GM12878 (cell line): ENCODE measurements at regions not wholly inside any gene's neighbourhood (a gene's known extent, or its start where the extent isn't known, plus 50 kb on each side); places are given as distances from the start of the nearest gene placed in this dataset.

Experiments
- ATAC-seq: fragments of 200-7000 bp; cut with Tn5 transposase; 3 replicates; pipeline ENCODE4 v1.9.1; 2020; ENCODE audit warnings: mild to moderate bottlenecking, moderate library complexity
- BruUV-seq: library from RNA; stranded (reverse); fragments of 400-500 nt; replicated peaks from 2 replicates; lab custom pipeline; 2021; lab: Mats Ljungman, UMichigan
- CTCF ChIA-PET: fragments of 300-600 bp; sonication (Branson Sonifier 250); formaldehyde crosslinking; extraction: SDS; loops from one replicate; lab custom pipeline; 2021; ENCODE audit warnings: inconsistent platforms; lab: Yijun Ruan, JAX
- POLR2A ChIA-PET: fragments of 350-600 bp; formaldehyde crosslinking; extraction: SDS; loops from one replicate; lab custom pipeline; 2021; ENCODE audit warnings: inconsistent platforms; lab: Charles Lee
- RAD21 ChIA-PET: fragments of 300-600 bp; sonication (Branson Sonifier 250); formaldehyde crosslinking; loops from one replicate; lab custom pipeline; 2023; ENCODE audit warnings: antibody characterized with exemption; ENCODE audit not compliant: unreplicated experiment; lab: Charles Lee
- SMC1A ChIA-PET: fragments of 300-600 bp; sonication (Branson Sonifier 250); formaldehyde crosslinking; loops from one replicate; lab custom pipeline; 2023; ENCODE audit not compliant: unreplicated experiment, uncharacterized antibody; lab: Charles Lee
- DNase-seq: peaks from one replicate; pipeline ENCODE4 v3.0.0-alpha.2; 2011; ENCODE audit warnings: low read depth, low spot score
- FAIRE-seq: peaks from 3 replicates; lab custom pipeline; 2011; peaks lifted over from hg19 to GRCh38; lab: Jason Lieb, UNC
- H2AFZ ChIP-seq: 2 replicates; pipeline ENCODE4 v1.6.0; 2011; ENCODE audit warnings: low read depth, low read length, control low read depth; ENCODE audit not compliant: control insufficient read depth
- H3K27ac ChIP-seq: 2 replicates; pipeline ENCODE4 v1.5.1; 2011; ENCODE audit warnings: control low read depth; ENCODE audit not compliant: control insufficient read depth, insufficient read depth
- H3K27me3 ChIP-seq, 2 experiments: replicated peaks in 1 of 2; 2 replicates each; pipeline versions ENCODE4 v1.6.0 to v1.6.1; 2011; ENCODE audit warnings: low read length in 1 of 2; ENCODE audit not compliant: control insufficient read depth in 2 of 2, insufficient read depth in 2 of 2
- H3K36me3 ChIP-seq, 2 experiments: 2 replicates each; pipeline ENCODE4 v1.5.1; 2011; ENCODE audit warnings: low read length in 1 of 2; ENCODE audit not compliant: control insufficient read depth in 2 of 2, insufficient read depth in 2 of 2
- H3K4me1 ChIP-seq: 2 replicates; pipeline ENCODE4 v1.6.1; 2011; ENCODE audit warnings: mild to moderate bottlenecking, low read length, moderate library complexity, mixed read lengths; ENCODE audit not compliant: control insufficient read depth, insufficient read depth
- H3K4me2 ChIP-seq: 2 replicates; pipeline ENCODE4 v1.6.0; 2011; ENCODE audit warnings: control low read depth; ENCODE audit not compliant: control insufficient read depth, insufficient read depth
- H3K4me3 ChIP-seq: fragments of 200-600 bp; sonication (generic); 2 replicates; pipeline ENCODE4 v1.5.1; 2016
- H3K79me2 ChIP-seq: 2 replicates; pipeline ENCODE4 v1.6.0; 2011; ENCODE audit warnings: low read length; ENCODE audit not compliant: control insufficient read depth, insufficient read depth
- H3K9ac ChIP-seq: 2 replicates; pipeline ENCODE4 v1.8.0; 2011; ENCODE audit warnings: low read length, control low read depth, mixed read lengths; ENCODE audit not compliant: control insufficient read depth, insufficient read depth
- H3K9me3 ChIP-seq: replicated peaks from 3 replicates; pipeline ENCODE4 v1.5.1; 2011; ENCODE audit warnings: mild to moderate bottlenecking, low read length; ENCODE audit not compliant: control insufficient read depth, insufficient read depth
- H4K20me1 ChIP-seq: 2 replicates; pipeline ENCODE4 v1.6.0; 2011; ENCODE audit not compliant: control insufficient read depth, insufficient read depth
- ESRRA ChIP-seq: IDR thresholded peaks from 2 replicates; pipeline ENCODE4 v1.6.1; 2012; ENCODE audit warnings: mild to moderate bottlenecking, low read length, improper control_type of control experiment
- KAT2A ChIP-seq: conservative IDR thresholded peaks from 2 replicates; pipeline ENCODE4 v1.6.1; 2011; ENCODE audit warnings: low read depth, low read length; ENCODE audit not compliant: control insufficient read depth
- LARP7 ChIP-seq: fragments of 450-650 bp; IDR thresholded peaks from 2 replicates; pipeline ENCODE4 v1.6.1; 2017; ENCODE audit warnings: mild to moderate bottlenecking
- SMC3 ChIP-seq: IDR thresholded peaks from 2 replicates; pipeline ENCODE4 v1.6.1; 2011; ENCODE audit warnings: low read length, improper control_type of control experiment, borderline replicate concordance
- WGBS: methylation state at CpG from one replicate; pipeline ENCODE4 v1.1.6; 2016; ENCODE audit warnings: low lambda C conversion rate; ENCODE audit not compliant: insufficient replicate concordance, insufficient coverage; ENCODE audit errors: missing lambda C conversion rate; 5-methylcytosine and 5-hydroxymethylcytosine counted together
- in situ Hi-C: fragments of 300-500 bp; cut with MboI; formaldehyde crosslinking; loops from 9 replicates; pipeline ENCODE4 v1.14.3; 2018; ENCODE audit warnings: mixed read lengths
- intact Hi-C: fragments of 100-400 bp; cut with micrococcal nuclease; formaldehyde crosslinking; loops from one replicate; pipeline ENCODE4 v1.14.2; 2022; ENCODE audit not compliant: unreplicated experiment
- TF ChIP-seq, protein P1 (sequence below): fragments of 450-650 bp; IDR thresholded peaks from 2 replicates; pipeline ENCODE4 v1.6.1; 2017; ENCODE audit warnings: mild to moderate bottlenecking, moderate library complexity
- TF ChIP-seq, protein P2 (sequence below): fragments of 150-350 bp; IDR thresholded peaks from 2 replicates; pipeline ENCODE4 v1.6.1; 2016; ENCODE audit warnings: low read depth, low read length
- TF ChIP-seq, protein P3 (sequence below): fragments of 450-650 bp; IDR thresholded peaks from 2 replicates; pipeline ENCODE4 v1.6.1; 2018; ENCODE audit warnings: borderline replicate concordance, mild to moderate bottlenecking; ENCODE audit not compliant: partially characterized antibody
- TF ChIP-seq, protein P4 (sequence below): IDR thresholded peaks from 2 replicates; pipeline ENCODE4 v1.6.1; 2012; ENCODE audit warnings: low read depth, low read length, improper control_type of control experiment
- TF ChIP-seq, protein P5 (sequence below): fragments of 450-650 bp; IDR thresholded peaks from 2 replicates; pipeline ENCODE4 v1.6.1; 2017; ENCODE audit warnings: mild to moderate bottlenecking

DNA sequence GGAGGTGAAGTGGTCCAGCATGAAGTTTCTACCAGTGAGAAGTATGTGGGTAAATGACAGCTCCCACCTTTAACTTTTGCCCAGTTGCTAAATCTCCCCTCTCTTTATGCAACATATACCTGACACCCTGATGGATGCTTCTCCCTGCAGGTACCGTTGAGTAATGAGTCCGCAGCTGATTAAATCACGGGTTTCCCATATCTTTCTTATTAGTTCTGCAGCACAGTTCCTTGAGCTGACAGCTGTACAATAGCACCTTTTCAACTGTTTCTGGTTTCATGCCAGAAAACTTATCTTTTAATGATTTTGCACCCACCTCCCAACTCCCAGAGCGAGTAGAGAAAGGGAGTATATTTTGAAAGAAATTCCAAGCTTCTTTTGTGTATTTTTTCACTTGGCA, 161.0 kb upstream of the TUT7 start (continued):
- TF ChIP-seq, protein P1, sequence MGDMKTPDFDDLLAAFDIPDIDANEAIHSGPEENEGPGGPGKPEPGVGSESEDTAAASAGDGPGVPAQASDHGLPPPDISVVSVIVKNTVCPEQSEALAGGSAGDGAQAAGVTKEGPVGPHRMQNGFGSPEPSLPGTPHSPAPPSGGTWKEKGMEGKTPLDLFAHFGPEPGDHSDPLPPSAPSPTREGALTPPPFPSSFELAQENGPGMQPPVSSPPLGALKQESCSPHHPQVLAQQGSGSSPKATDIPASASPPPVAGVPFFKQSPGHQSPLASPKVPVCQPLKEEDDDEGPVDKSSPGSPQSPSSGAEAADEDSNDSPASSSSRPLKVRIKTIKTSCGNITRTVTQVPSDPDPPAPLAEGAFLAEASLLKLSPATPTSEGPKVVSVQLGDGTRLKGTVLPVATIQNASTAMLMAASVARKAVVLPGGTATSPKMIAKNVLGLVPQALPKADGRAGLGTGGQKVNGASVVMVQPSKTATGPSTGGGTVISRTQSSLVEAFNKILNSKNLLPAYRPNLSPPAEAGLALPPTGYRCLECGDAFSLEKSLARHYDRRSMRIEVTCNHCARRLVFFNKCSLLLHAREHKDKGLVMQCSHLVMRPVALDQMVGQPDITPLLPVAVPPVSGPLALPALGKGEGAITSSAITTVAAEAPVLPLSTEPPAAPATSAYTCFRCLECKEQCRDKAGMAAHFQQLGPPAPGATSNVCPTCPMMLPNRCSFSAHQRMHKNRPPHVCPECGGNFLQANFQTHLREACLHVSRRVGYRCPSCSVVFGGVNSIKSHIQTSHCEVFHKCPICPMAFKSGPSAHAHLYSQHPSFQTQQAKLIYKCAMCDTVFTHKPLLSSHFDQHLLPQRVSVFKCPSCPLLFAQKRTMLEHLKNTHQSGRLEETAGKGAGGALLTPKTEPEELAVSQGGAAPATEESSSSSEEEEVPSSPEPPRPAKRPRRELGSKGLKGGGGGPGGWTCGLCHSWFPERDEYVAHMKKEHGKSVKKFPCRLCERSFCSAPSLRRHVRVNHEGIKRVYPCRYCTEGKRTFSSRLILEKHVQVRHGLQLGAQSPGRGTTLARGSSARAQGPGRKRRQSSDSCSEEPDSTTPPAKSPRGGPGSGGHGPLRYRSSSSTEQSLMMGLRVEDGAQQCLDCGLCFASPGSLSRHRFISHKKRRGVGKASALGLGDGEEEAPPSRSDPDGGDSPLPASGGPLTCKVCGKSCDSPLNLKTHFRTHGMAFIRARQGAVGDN, result no peak

DNA sequence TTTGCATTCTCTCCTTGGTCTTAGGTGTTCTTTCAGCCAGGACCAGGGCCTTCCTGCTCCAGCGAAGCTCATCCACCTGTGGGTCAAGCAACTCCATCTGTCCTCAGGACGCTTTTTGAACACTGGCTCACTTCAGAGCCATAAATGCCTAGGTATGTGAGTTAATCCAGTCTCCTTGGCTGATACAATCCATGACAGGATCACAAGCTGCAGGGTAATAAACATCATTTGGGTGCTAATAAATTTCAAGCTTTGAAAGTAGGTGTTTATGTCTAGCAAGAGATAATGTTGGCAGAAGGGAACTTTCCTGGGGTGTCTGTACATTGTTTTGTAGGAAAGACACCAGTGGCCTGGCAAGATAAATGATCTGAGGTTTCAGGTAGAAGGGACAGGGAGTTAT, 159.2 kb upstream of the TUT7 start:
- intact Hi-C loops (no loop called here), in situ Hi-C loops (no loop called here)
- no peak overlapping the region for H3K4me2 ChIP-seq
- SMC1A ChIA-PET, result interaction anchor here (0.6 kb wide), 1 partner anchor 9 kb away, joined by 3 read pairs; no protein-coding TSS in a partner anchor
- no peak overlapping the region for H3K9ac ChIP-seq
- FAIRE-seq (no peak), DNase-seq (no peak), ATAC-seq (no peak)
- no peak overlapping the region for H3K27ac ChIP-seq
- no peaks in the 10 kb centered on the region for H3K79me2 ChIP-seq
- no peaks in the 10 kb centered on the region for H3K9me3 ChIP-seq
- no peak overlapping the region for H3K4me3 ChIP-seq
- CTCF ChIA-PET, result interaction anchor here (2.2 kb wide), 1 partner anchor 10 kb away, joined by 4 read pairs; no protein-coding TSS in a partner anchor
- BruUV-seq, result no TSS peak
- 45% methylated on average over 2 of the region's 2 CpGs for WGBS
- no peaks in the 10 kb centered on the region for H3K4me1 ChIP-seq
- RAD21 ChIA-PET, result no interaction called here
- H3K36me3 ChIP-seq, result no peaks in the 10 kb centered on the region
- no peaks in the 10 kb centered on the region; a peak in 1 of 4 replicates for H3K27me3 ChIP-seq
- POLR2A ChIA-PET, result no interaction called here
- H2AFZ ChIP-seq, result no peak overlapping the region
- TF ChIP-seq, protein P2, sequence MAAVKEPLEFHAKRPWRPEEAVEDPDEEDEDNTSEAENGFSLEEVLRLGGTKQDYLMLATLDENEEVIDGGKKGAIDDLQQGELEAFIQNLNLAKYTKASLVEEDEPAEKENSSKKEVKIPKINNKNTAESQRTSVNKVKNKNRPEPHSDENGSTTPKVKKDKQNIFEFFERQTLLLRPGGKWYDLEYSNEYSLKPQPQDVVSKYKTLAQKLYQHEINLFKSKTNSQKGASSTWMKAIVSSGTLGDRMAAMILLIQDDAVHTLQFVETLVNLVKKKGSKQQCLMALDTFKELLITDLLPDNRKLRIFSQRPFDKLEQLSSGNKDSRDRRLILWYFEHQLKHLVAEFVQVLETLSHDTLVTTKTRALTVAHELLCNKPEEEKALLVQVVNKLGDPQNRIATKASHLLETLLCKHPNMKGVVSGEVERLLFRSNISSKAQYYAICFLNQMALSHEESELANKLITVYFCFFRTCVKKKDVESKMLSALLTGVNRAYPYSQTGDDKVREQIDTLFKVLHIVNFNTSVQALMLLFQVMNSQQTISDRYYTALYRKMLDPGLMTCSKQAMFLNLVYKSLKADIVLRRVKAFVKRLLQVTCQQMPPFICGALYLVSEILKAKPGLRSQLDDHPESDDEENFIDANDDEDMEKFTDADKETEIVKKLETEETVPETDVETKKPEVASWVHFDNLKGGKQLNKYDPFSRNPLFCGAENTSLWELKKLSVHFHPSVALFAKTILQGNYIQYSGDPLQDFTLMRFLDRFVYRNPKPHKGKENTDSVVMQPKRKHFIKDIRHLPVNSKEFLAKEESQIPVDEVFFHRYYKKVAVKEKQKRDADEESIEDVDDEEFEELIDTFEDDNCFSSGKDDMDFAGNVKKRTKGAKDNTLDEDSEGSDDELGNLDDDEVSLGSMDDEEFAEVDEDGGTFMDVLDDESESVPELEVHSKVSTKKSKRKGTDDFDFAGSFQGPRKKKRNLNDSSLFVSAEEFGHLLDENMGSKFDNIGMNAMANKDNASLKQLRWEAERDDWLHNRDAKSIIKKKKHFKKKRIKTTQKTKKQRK, result no peak
- TF ChIP-seq, protein P3, sequence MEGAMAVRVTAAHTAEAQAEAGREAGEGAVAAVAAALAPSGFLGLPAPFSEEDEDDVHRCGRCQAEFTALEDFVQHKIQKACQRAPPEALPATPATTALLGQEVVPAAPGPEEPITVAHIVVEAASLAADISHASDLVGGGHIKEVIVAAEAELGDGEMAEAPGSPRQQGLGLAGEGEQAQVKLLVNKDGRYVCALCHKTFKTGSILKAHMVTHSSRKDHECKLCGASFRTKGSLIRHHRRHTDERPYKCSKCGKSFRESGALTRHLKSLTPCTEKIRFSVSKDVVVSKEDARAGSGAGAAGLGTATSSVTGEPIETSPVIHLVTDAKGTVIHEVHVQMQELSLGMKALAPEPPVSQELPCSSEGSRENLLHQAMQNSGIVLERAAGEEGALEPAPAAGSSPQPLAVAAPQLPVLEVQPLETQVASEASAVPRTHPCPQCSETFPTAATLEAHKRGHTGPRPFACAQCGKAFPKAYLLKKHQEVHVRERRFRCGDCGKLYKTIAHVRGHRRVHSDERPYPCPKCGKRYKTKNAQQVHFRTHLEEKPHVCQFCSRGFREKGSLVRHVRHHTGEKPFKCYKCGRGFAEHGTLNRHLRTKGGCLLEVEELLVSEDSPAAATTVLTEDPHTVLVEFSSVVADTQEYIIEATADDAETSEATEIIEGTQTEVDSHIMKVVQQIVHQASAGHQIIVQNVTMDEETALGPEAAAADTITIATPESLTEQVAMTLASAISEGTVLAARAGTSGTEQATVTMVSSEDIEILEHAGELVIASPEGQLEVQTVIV, result no peak
- TF ChIP-seq ESRRA, result no peak
- TF ChIP-seq, protein P4, sequence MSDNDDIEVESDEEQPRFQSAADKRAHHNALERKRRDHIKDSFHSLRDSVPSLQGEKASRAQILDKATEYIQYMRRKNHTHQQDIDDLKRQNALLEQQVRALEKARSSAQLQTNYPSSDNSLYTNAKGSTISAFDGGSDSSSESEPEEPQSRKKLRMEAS, result no peak
- TF ChIP-seq KAT2A, result no peak
- no peak for TF ChIP-seq SMC3
- TF ChIP-seq, protein P5, sequence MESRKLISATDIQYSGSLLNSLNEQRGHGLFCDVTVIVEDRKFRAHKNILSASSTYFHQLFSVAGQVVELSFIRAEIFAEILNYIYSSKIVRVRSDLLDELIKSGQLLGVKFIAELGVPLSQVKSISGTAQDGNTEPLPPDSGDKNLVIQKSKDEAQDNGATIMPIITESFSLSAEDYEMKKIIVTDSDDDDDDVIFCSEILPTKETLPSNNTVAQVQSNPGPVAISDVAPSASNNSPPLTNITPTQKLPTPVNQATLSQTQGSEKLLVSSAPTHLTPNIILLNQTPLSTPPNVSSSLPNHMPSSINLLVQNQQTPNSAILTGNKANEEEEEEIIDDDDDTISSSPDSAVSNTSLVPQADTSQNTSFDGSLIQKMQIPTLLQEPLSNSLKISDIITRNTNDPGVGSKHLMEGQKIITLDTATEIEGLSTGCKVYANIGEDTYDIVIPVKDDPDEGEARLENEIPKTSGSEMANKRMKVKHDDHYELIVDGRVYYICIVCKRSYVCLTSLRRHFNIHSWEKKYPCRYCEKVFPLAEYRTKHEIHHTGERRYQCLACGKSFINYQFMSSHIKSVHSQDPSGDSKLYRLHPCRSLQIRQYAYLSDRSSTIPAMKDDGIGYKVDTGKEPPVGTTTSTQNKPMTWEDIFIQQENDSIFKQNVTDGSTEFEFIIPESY, result no peak
- no peak for TF ChIP-seq LARP7
- no peaks in the 10 kb centered on the region for H4K20me1 ChIP-seq
